ENCODE measurements at regions not wholly inside any gene's neighbourhood (a gene's known extent, or its start where the extent isn't known, plus 50 kb on each side); places are given as distances from the start of the nearest gene placed in this dataset.

GRCh38 chr13:40238761-40239160, 427.7 kb downstream of the FOXO1 start:
- TF ChIP-seq ZNF274 (IDR thresholded peaks at IDR 0.05; ENCODE audit: low read depth, low read length) (no peak), YY1 (IDR thresholded peaks at IDR 0.05; ENCODE audit: insufficient read depth, insufficient read length) (no peak), SUZ12 (IDR thresholded peaks at IDR 0.05; ENCODE audit: extremely low read depth, insufficient read depth, insufficient read length) (no peak)
- Histone ChIP-seq H3K4me1 (ENCODE audit: insufficient read depth, insufficient read length) (no peaks in the 10 kb centered on the region), H3K36me3 (ENCODE audit: insufficient read depth, insufficient read length, low read length) (no peaks in the 10 kb centered on the region), H3K9ac (ENCODE audit: insufficient read length, low read depth) (no peak overlapping the region), H3K9me3 (ENCODE audit: insufficient read depth, low read length) (no peaks in the 10 kb centered on the region), H3K27me3 (ENCODE audit: insufficient read depth, insufficient read length) (no peaks in the 10 kb centered on the region), H3K4me3 (ENCODE audit: insufficient read length, low read depth) (no peak overlapping the region)
- no peak for DNase-seq (ENCODE audit: low read depth, low spot score)

- H3K4me3 ChIP-seq (ENCODE audit: insufficient read length, low read depth), result no peak overlapping the region
- no peaks in the 10 kb centered on the region for H3K4me1 ChIP-seq (ENCODE audit: insufficient read depth, insufficient read length)
- no peaks in the 10 kb centered on the region for H3K27me3 ChIP-seq (ENCODE audit: insufficient read depth, insufficient read length)
- DNase-seq (ENCODE audit: low read depth, low spot score), result no peak
- no peak overlapping the region for H3K9ac ChIP-seq (ENCODE audit: insufficient read length, low read depth)
- no peaks in the 10 kb centered on the region for H3K36me3 ChIP-seq (ENCODE audit: insufficient read depth, insufficient read length, low read length)
- no peaks in the 10 kb centered on the region for H3K9me3 ChIP-seq (ENCODE audit: insufficient read depth, low read length)
- TF ChIP-seq SUZ12 (IDR thresholded peaks at IDR 0.05; ENCODE audit: extremely low read depth, insufficient read depth, insufficient read length), result no peak
- TF ChIP-seq YY1 (IDR thresholded peaks at IDR 0.05; ENCODE audit: insufficient read depth, insufficient read length), result no peak
- TF ChIP-seq ZNF274 (IDR thresholded peaks at IDR 0.05; ENCODE audit: low read depth, low read length), result no peak
Measured at GRCh38 chr13:40240293-40240692, 426.1 kb downstream of the FOXO1 start.

GRCh38 chr13:40241125-40241798, 425.2 kb downstream of the FOXO1 start:
- no peaks in the 10 kb centered on the region for H3K9me3 ChIP-seq (ENCODE audit: insufficient read depth, low read length)
- no peak overlapping the region for H3K9ac ChIP-seq (ENCODE audit: insufficient read length, low read depth)
- DNase-seq (ENCODE audit: low read depth, low spot score), result no peak
- H3K4me3 ChIP-seq (ENCODE audit: insufficient read length, low read depth), result no peak overlapping the region
- no peaks in the 10 kb centered on the region for H3K36me3 ChIP-seq (ENCODE audit: insufficient read depth, insufficient read length, low read length)
- TF ChIP-seq SUZ12 (IDR thresholded peaks at IDR 0.05; ENCODE audit: extremely low read depth, insufficient read depth, insufficient read length) (no peak), ZNF274 (IDR thresholded peaks at IDR 0.05; ENCODE audit: low read depth, low read length) (no peak)
- no peaks in the 10 kb centered on the region for H3K4me1 ChIP-seq (ENCODE audit: insufficient read depth, insufficient read length)
- H3K27me3 ChIP-seq (ENCODE audit: insufficient read depth, insufficient read length), result no peaks in the 10 kb centered on the region

GRCh38 chr13:40243047-40243446, 423.4 kb downstream of the FOXO1 start:
- no peak for DNase-seq (ENCODE audit: low read depth, low spot score)
- H3K27me3 ChIP-seq (ENCODE audit: insufficient read depth, insufficient read length), result no peaks in the 10 kb centered on the region
- no peak for TF ChIP-seq SUZ12 (IDR thresholded peaks at IDR 0.05; ENCODE audit: extremely low read depth, insufficient read depth, insufficient read length)
- no peaks in the 10 kb centered on the region for H3K36me3 ChIP-seq (ENCODE audit: insufficient read depth, insufficient read length, low read length)
- no peak overlapping the region for H3K9ac ChIP-seq (ENCODE audit: insufficient read length, low read depth)
- no peak overlapping the region for H3K4me3 ChIP-seq (ENCODE audit: insufficient read length, low read depth)
- no peaks in the 10 kb centered on the region for H3K4me1 ChIP-seq (ENCODE audit: insufficient read depth, insufficient read length)
- no peaks in the 10 kb centered on the region for H3K9me3 ChIP-seq (ENCODE audit: insufficient read depth, low read length)

GRCh38 chr13:40243982-40244381, 422.5 kb downstream of the FOXO1 start:
- no peak overlapping the region for H3K9ac ChIP-seq (ENCODE audit: insufficient read length, low read depth)
- no peak overlapping the region for H3K4me3 ChIP-seq (ENCODE audit: insufficient read length, low read depth)
- no peaks in the 10 kb centered on the region for H3K9me3 ChIP-seq (ENCODE audit: insufficient read depth, low read length)
- H3K4me1 ChIP-seq (ENCODE audit: insufficient read depth, insufficient read length), result no peaks in the 10 kb centered on the region
- DNase-seq (ENCODE audit: low read depth, low spot score), result no peak
- no peaks in the 10 kb centered on the region for H3K36me3 ChIP-seq (ENCODE audit: insufficient read depth, insufficient read length, low read length)
- no peaks in the 10 kb centered on the region for H3K27me3 ChIP-seq (ENCODE audit: insufficient read depth, insufficient read length)
- TF ChIP-seq YY1 (IDR thresholded peaks at IDR 0.05; ENCODE audit: insufficient read depth, insufficient read length) (no peak), ZNF274 (IDR thresholded peaks at IDR 0.05; ENCODE audit: low read depth, low read length) (no peak), SUZ12 (IDR thresholded peaks at IDR 0.05; ENCODE audit: extremely low read depth, insufficient read depth, insufficient read length) (no peak)

- no peaks in the 10 kb centered on the region for H3K27me3 ChIP-seq (ENCODE audit: insufficient read depth, insufficient read length)
- no peaks in the 10 kb centered on the region for H3K36me3 ChIP-seq (ENCODE audit: insufficient read depth, insufficient read length, low read length)
- no peaks in the 10 kb centered on the region for H3K4me1 ChIP-seq (ENCODE audit: insufficient read depth, insufficient read length)
- no peaks in the 10 kb centered on the region for H3K9me3 ChIP-seq (ENCODE audit: insufficient read depth, low read length)
- H3K9ac ChIP-seq (ENCODE audit: insufficient read length, low read depth), result no peak overlapping the region
- H3K4me3 ChIP-seq (ENCODE audit: insufficient read length, low read depth), result no peak overlapping the region
- no peak for DNase-seq (ENCODE audit: low read depth, low spot score)
- no peak for TF ChIP-seq YY1 (IDR thresholded peaks at IDR 0.05; ENCODE audit: insufficient read depth, insufficient read length)
- TF ChIP-seq SUZ12 (IDR thresholded peaks at IDR 0.05; ENCODE audit: extremely low read depth, insufficient read depth, insufficient read length), result no peak
- TF ChIP-seq ZNF274 (IDR thresholded peaks at IDR 0.05; ENCODE audit: low read depth, low read length), result no peak
Measured at GRCh38 chr13:40245567-40245966, 420.9 kb downstream of the FOXO1 start.

GRCh38 chr13:40247845-40248244, 418.6 kb downstream of the FOXO1 start:
- Histone ChIP-seq H3K27me3 (ENCODE audit: insufficient read depth, insufficient read length) (no peaks in the 10 kb centered on the region), H3K9me3 (ENCODE audit: insufficient read depth, low read length) (no peaks in the 10 kb centered on the region), H3K4me3 (ENCODE audit: insufficient read length, low read depth) (no peak overlapping the region), H3K4me1 (ENCODE audit: insufficient read depth, insufficient read length) (no peaks in the 10 kb centered on the region), H3K36me3 (ENCODE audit: insufficient read depth, insufficient read length, low read length) (no peaks in the 10 kb centered on the region), H3K9ac (ENCODE audit: insufficient read length, low read depth) (no peak overlapping the region)
- DNase-seq (ENCODE audit: low read depth, low spot score), result no peak
- no peak for TF ChIP-seq YY1 (IDR thresholded peaks at IDR 0.05; ENCODE audit: insufficient read depth, insufficient read length)
- no peak for TF ChIP-seq ZNF274 (IDR thresholded peaks at IDR 0.05; ENCODE audit: low read depth, low read length)
- TF ChIP-seq SUZ12 (IDR thresholded peaks at IDR 0.05; ENCODE audit: extremely low read depth, insufficient read depth, insufficient read length), result no peak
